Stimulated activated CD8-positive, alpha-beta memory T cell treated with anti-CD3 and anti-CD28 coated beads, Interleukin-4, amount 100 ng/mL, for 24 hours (primary cell): ENCODE measurements at regions not wholly inside any gene's neighbourhood (a gene's known extent, or its start where the extent isn't known, plus 50 kb on each side); places are given as distances from the start of the nearest gene placed in this dataset.

Experiments used
- DNase-seq: peaks from one replicate; pipeline ENCODE4 v3.0.0-alpha.2; 2020; ENCODE audit warnings: low read depth

- no peak for DNase-seq
Observed at GRCh38 chr15:96672629-96673028, 342.1 kb downstream of the NR2F2 start.

- no peak for DNase-seq
Observed at GRCh38 chr15:96678386-96678785, 347.9 kb downstream of the NR2F2 start.

- DNase-seq, result no peak
Observed at GRCh38 chr15:96687388-96688107, 357.0 kb downstream of the NR2F2 start.

- no peak for DNase-seq
Observed at GRCh38 chr15:96690733-96691132, 360.2 kb downstream of the NR2F2 start.

- no peak for DNase-seq
Observed at GRCh38 chr15:96692826-96693225, 362.3 kb downstream of the NR2F2 start.

GRCh38 chr15:96693515-96693914, 363.0 kb downstream of the NR2F2 start:
- no peak for DNase-seq

- no peak for DNase-seq
Observed at GRCh38 chr15:96693990-96694517, 363.6 kb downstream of the NR2F2 start.

GRCh38 chr15:96695426-96695825, 364.9 kb downstream of the NR2F2 start:
- DNase-seq, result no peak

- DNase-seq, result no peak
Observed at GRCh38 chr15:96699871-96700401, 369.4 kb downstream of the NR2F2 start.

GRCh38 chr15:96700555-96700954, 370.1 kb downstream of the NR2F2 start:
- DNase-seq, result no peak

GRCh38 chr15:96701443-96701842, 370.9 kb downstream of the NR2F2 start:
- no peak for DNase-seq

- no peak for DNase-seq
Observed at GRCh38 chr15:96701877-96702276, 371.4 kb downstream of the NR2F2 start.

- DNase-seq, result no peak
Observed at GRCh38 chr15:96702589-96702988, 372.1 kb downstream of the NR2F2 start.

- no peak for DNase-seq
Observed at GRCh38 chr15:96703091-96703490, 372.6 kb downstream of the NR2F2 start.

- DNase-seq, result no peak
Observed at GRCh38 chr15:96703794-96704550, 373.5 kb downstream of the NR2F2 start.

- no peak for DNase-seq
Observed at GRCh38 chr15:96716075-96716474, 385.6 kb downstream of the NR2F2 start.

GRCh38 chr15:96716478-96716877, 386.0 kb downstream of the NR2F2 start:
- no peak for DNase-seq

- DNase-seq, result no peak
Observed at GRCh38 chr15:96720251-96720650, 389.8 kb downstream of the NR2F2 start.

GRCh38 chr15:96720656-96721055, 390.2 kb downstream of the NR2F2 start:
- no peak for DNase-seq

- DNase-seq, result no peak
Observed at GRCh38 chr15:96728591-96728990, 398.1 kb downstream of the NR2F2 start.

- no peak for DNase-seq
Observed at GRCh38 chr15:96732704-96733103, 402.2 kb downstream of the NR2F2 start.

GRCh38 chr15:96733721-96734120, 403.2 kb downstream of the NR2F2 start:
- no peak for DNase-seq

- no peak for DNase-seq
Observed at GRCh38 chr15:96735632-96736240, 405.2 kb downstream of the NR2F2 start.
